ENCODE measurements at regions not wholly inside any gene's neighbourhood (a gene's known extent, or its start where the extent isn't known, plus 50 kb on each side); places are given as distances from the start of the nearest gene placed in this dataset.
"Not testable (repeated sequence)": the region's sequence is repeated elsewhere in the genome, so short reads cannot be mapped to it uniquely, and the experiment has no call there.

GRCh38 chr14:40072175-40072574 lies 639.9 kb upstream of the FBXO33 start:
- no peak for DNase-seq

GRCh38 chr14:40058901-40059897 lies 627.0 kb upstream of the FBXO33 start:
- no peak for DNase-seq

DNA sequence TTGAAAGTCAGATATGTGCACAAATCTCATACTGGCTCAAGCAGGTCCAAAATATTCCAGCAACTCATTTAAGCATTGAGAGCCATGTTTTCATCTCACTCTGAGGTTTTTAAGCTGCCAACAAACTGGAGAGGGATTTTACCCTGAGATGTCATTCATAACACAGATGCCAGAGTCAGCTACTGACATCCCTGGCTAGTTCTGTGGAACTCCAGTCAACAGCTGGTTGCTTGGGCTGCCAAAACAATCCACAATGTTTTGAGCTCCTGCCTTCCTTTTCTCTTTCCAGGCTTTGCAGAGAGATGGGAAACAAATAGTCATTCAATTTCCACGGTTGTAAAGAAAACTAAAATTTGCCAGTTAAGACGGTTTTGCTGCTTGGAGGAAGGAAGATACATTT lies 621.2 kb upstream of the FBXO33 start:
- DNase-seq, result no peak

- no peak for DNase-seq
Measured at GRCh38 chr14:40028991-40029390, 596.8 kb upstream of the FBXO33 start.

DNA sequence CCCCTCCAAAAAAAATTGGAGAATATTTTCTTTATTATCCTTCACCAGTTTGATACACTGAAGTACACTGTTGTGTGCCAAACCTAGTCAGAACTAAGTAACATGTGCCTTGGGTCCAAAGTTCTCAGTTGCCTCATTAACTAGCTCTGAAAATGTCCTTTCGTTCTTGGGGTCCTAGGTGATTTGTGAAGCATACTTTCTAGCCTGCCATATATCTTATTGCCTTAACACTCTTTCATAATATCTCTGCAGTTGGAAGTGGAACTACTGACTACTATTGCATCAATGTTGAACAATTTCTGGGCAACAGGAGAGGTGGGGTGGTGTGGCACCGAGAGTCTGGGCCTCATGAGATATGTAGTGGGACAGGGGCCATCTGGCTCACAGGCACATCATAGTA lies 592.9 kb upstream of the FBXO33 start:
- DNase-seq, result no peak

GRCh38 chr14:40010961-40011360 lies 578.7 kb upstream of the FBXO33 start:
- DNase-seq, result no peak

DNA sequence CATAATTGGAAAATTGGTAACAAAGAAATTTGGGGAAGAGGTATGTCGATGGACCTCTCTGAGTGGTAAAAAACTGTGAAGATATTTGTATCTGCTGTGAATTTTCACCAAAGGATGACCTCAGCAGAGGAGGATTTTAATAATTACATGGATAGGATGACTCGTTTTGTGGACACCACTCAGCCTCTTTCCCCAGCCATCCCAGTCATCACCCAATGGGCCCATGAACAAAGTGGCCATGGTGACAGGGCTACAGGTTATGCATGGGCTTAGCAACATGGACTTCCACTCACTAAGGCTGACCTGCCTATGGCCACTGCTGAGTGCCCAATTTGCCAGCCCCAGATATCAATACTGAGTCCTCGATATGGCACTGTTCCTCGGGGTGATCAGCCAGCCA lies 577.5 kb upstream of the FBXO33 start:
- DNase-seq, result no peak

DNA sequence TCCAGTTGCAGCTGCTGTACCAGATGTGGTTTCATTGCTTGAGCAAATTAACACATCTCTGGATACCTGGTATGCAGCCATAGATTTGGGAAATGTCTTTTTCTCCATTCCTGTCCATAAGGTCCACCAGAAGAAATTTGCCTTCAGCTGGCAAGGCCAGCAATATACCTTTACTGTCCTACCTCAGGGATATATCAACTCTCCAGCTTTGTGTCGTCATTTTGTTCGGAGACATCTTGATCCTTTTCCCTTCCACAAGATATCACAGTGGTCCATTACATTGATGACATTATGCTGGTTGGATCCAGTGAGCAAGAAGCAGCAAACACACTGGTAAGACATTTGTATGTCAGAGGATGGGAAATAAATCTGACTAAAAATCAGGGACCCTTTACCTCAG lies 576.1 kb upstream of the FBXO33 start:
- DNase-seq, result not testable (repeated sequence)

DNA sequence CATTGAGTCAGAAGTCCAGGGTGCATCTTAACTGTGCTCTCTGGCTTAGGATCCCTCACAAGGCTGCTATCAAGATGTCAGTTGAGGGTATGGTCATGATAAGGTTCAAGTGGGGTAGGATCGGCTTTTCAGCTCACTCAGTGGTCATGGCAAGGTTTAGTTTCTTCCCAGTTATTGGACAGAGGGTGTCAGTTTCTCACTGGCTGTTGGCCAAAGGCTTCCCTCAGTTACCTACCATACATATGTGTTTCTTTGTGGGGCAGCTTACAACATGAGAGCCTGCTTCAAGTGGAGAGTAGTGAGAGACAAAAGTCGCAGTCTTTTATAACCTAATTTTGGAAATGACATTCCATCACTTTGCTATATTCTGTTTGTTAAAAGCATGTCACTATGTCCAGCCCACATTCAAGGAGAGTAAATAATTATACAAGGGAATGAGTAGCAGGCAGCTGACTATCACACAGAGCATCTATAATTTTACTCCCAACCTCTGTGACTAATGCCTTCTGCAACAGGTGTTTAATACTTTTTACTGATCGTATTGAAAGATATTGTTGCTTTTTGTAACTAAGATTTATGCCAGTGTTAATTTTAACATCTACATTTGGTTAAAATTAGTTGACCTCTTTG lies 572.8 kb upstream of the FBXO33 start:
- DNase-seq, result no peak

- DNase-seq, result no peak
Measured at GRCh38 chr14:40003773-40004172, 571.5 kb upstream of the FBXO33 start.

- no peak for DNase-seq
Measured at GRCh38 chr14:39998854-39999253, 566.6 kb upstream of the FBXO33 start.

GRCh38 chr14:39998114-39998513 lies 565.9 kb upstream of the FBXO33 start:
- DNase-seq, result no peak

- peak; percentile 95 for DNase-seq
Measured at GRCh38 chr14:39991041-39991440, 558.8 kb upstream of the FBXO33 start.

- DNase-seq, result peak; percentile 69
Measured at GRCh38 chr14:39988939-39989338, 556.7 kb upstream of the FBXO33 start.

GRCh38 chr14:39984323-39984722 lies 552.1 kb upstream of the FBXO33 start:
- DNase-seq, result no peak

GRCh38 chr14:39977198-39977597 lies 545.0 kb upstream of the FBXO33 start:
- peak; percentile 29 for DNase-seq

DNA sequence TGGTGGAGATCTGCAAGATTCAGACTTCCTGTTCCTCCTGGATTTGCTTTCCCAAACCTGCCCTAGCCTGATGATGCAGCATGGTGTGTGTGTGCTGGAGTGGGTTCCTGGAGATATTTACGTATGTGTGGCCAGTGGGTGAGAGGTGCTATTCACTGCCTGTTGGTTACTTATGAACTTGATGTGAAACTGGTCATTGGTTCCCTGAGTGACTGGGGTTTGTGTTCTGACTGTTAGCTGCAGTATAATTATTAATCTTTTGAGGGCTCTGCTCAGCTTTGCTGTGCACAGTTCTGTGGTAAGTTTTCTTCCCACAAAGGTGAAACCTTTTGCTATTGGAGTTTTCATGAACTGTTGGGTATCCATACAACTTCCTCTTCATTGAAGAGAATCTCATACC lies 541.8 kb upstream of the FBXO33 start:
- DNase-seq, result no peak

- DNase-seq, result no peak
Measured at GRCh38 chr14:39972704-39973103, 540.5 kb upstream of the FBXO33 start.

DNA sequence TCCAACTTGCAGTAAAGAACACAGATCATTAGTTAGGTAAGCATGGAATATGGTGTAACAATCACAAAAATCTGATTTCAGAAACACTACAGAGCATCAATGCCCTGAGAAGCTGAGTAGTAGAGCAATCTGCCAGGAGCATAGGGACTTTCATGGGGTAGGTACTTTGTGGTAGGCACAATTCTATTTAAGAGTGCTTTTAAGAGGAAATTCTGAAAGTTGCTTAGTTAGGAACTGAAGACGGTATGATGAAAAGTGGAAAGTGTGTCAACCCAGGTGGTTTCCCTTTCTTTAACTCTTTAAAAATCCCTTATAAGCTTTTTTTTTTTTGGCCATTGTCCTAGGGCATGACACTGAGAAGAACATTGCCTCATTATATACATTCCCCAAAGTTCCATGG lies 535.7 kb upstream of the FBXO33 start:
- DNase-seq, result no peak

- no peak for DNase-seq
Measured at GRCh38 chr14:39957987-39958386, 525.8 kb upstream of the FBXO33 start.

GRCh38 chr14:39957290-39957689 lies 525.1 kb upstream of the FBXO33 start:
- DNase-seq, result no peak

DNA sequence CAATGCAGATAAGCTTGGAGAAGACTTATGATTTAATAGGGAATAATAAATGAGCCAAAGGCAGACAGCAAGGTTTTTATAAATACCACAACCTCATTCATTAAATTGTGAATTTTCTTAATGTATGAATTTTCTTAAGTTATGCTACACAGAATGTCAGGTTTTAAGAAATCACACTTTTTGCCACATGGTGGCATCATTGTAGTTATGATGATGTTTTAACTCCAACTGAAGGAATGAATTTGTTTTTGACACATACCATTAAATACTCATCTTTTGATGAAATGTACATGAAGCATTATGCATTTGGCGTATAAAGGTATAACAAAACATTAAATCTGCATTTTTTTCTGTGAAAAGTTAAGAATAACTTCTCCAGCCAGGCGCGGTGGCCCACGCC lies 524.1 kb upstream of the FBXO33 start:
- no peak for DNase-seq

GRCh38 chr14:39948235-39948634 lies 516.0 kb upstream of the FBXO33 start:
- no peak for DNase-seq

DNA sequence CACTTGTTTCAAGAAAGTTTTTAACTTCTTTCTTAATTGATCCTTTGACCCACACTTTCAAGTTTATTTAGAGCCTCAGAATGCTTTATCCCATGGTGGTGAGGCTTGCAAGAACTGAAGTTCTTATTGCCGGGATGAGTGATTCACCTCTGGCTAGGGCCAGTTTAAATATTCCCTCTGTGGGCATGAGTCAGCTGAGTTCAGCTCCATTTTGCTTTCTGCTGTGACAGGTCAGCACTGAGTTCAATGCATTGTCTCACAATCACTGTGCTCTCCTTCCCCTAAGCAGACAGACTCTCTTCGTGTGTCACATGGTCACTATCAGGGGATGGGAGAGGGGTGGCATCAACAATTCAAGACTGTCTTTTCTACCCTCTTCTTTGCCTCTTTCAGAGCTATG lies 514.6 kb upstream of the FBXO33 start:
- no peak for DNase-seq
